ENCODE measurements at regions not wholly inside any gene's neighbourhood (a gene's known extent, or its start where the extent isn't known, plus 50 kb on each side); places are given as distances from the start of the nearest gene placed in this dataset.

DNA sequence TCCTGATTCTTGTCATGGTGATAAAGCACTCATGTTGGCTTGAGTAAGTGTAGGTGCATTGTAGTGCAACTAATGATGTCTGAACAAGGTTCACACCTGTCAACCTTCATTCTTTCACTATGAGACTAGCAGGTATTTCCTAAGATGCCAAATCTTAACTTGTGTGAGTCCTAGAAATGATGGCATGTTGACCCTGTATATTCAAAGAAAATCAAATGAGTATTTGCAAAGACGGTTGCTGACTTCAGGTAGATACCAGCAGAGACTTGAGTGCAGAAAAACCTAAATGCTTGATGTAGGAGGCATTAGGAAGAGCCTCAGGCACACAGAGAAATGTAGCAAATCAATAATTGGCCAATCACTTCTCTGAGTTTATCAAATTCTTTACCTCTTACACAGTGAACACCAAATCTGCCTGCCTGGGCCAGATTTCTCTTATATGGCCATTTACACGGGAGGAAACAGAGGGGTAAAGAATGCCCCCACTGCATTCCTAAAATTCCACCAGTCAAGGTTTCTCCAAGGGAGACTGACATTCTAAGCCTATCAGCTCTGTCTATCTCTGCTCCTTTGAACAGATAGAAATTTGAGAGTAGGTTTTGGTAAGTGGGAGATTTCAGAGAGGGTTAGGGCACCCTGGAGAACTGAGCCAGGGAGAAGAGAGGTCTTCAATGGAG is 488.6 kb upstream of the WWC1 start (continued):
- TF ChIP-seq DPF2 (IDR thresholded peaks at IDR 0.05) = no peak
- TF ChIP-seq ZNF217 (IDR thresholded peaks at IDR 0.05) = no peak
- TF ChIP-seq GABPA (IDR thresholded peaks at IDR 0.05; ENCODE audit: low read depth) = no peak
- no peak for TF ChIP-seq GATAD2B (conservative IDR thresholded peaks at IDR 0.05; ENCODE audit: low read depth)

DNA sequence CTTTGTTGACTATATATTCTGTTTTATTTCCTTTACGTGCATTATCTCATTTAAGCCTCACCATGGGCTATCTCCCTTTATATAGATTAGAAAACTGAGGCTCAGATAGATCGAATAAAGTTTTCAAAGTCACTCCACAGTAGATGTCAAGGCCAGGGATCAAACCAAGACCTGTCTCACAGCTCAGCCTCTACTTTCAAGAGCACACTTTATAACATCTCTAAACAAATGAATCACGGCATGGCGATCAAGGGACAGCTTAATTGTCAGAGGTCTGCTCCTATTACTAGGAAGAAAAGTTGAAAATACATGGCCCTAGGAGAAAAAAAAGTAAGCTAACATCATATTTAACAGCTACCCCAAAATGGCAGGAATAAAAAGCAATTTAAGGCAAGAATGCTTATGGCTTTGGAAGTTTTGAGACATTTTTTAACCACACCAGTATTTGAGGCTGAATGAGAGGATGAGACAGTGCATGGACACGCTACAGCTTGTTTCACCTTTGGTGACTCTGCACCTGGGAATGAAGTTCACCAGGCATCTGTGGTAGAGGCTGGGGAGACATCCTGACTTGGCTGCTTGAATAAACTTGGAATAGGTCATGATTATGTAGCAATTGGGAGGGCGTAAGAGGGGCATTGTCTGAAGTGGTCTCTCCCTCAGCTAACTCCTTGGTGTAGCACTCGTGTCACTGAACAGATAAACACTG is 486.8 kb upstream of the WWC1 start:
- H3K9me3 ChIP-seq (replicated peaks; ENCODE audit: control insufficient read depth, insufficient read depth, low read length) = no peaks in the 10 kb centered on the region
- in situ Hi-C loops (cut with MboI) = no loop called here
- TF ChIP-seq, protein P1, sequence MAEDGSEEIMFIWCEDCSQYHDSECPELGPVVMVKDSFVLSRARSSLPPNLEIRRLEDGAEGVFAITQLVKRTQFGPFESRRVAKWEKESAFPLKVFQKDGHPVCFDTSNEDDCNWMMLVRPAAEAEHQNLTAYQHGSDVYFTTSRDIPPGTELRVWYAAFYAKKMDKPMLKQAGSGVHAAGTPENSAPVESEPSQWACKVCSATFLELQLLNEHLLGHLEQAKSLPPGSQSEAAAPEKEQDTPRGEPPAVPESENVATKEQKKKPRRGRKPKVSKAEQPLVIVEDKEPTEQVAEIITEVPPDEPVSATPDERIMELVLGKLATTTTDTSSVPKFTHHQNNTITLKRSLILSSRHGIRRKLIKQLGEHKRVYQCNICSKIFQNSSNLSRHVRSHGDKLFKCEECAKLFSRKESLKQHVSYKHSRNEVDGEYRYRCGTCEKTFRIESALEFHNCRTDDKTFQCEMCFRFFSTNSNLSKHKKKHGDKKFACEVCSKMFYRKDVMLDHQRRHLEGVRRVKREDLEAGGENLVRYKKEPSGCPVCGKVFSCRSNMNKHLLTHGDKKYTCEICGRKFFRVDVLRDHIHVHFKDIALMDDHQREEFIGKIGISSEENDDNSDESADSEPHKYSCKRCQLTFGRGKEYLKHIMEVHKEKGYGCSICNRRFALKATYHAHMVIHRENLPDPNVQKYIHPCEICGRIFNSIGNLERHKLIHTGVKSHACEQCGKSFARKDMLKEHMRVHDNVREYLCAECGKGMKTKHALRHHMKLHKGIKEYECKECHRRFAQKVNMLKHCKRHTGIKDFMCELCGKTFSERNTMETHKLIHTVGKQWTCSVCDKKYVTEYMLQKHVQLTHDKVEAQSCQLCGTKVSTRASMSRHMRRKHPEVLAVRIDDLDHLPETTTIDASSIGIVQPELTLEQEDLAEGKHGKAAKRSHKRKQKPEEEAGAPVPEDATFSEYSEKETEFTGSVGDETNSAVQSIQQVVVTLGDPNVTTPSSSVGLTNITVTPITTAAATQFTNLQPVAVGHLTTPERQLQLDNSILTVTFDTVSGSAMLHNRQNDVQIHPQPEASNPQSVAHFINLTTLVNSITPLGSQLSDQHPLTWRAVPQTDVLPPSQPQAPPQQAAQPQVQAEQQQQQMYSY (CRISPR knock-in tag; IDR thresholded peaks at IDR 0.05) = no peak
- TF ChIP-seq SUPT20H (IDR thresholded peaks at IDR 0.05; ENCODE audit: borderline replicate concordance, control insufficient read depth, low read depth, low read length) (no peak), RUNX3 (IDR thresholded peaks at IDR 0.05; ENCODE audit: low read length) (no peak), NR2F1 (conservative IDR thresholded peaks at IDR 0.05) (no peak), MYC (IDR thresholded peaks at IDR 0.05; ENCODE audit: insufficient read depth, insufficient read length, insufficient replicate concordance, low read length, severe bottlenecking) (no peak), SMAD1 (IDR thresholded peaks at IDR 0.05; ENCODE audit: low read depth, partially characterized antibody) (no peak), NFYA (IDR thresholded peaks at IDR 0.05; ENCODE audit: borderline replicate concordance, low read depth, low read length) (no peak)
- TF ChIP-seq, protein P2, sequence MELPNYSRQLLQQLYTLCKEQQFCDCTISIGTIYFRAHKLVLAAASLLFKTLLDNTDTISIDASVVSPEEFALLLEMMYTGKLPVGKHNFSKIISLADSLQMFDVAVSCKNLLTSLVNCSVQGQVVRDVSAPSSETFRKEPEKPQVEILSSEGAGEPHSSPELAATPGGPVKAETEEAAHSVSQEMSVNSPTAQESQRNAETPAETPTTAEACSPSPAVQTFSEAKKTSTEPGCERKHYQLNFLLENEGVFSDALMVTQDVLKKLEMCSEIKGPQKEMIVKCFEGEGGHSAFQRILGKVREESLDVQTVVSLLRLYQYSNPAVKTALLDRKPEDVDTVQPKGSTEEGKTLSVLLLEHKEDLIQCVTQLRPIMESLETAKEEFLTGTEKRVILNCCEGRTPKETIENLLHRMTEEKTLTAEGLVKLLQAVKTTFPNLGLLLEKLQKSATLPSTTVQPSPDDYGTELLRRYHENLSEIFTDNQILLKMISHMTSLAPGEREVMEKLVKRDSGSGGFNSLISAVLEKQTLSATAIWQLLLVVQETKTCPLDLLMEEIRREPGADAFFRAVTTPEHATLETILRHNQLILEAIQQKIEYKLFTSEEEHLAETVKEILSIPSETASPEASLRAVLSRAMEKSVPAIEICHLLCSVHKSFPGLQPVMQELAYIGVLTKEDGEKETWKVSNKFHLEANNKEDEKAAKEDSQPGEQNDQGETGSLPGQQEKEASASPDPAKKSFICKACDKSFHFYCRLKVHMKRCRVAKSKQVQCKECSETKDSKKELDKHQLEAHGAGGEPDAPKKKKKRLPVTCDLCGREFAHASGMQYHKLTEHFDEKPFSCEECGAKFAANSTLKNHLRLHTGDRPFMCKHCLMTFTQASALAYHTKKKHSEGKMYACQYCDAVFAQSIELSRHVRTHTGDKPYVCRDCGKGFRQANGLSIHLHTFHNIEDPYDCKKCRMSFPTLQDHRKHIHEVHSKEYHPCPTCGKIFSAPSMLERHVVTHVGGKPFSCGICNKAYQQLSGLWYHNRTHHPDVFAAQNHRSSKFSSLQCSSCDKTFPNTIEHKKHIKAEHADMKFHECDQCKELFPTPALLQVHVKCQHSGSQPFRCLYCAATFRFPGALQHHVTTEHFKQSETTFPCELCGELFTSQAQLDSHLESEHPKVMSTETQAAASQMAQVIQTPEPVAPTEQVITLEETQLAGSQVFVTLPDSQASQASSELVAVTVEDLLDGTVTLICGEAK (IDR thresholded peaks at IDR 0.05; ENCODE audit: borderline replicate concordance) = no peak

More for the DNA sequence above, 486.8 kb upstream of the WWC1 start:
- Histone ChIP-seq H3K4me3 (no peak overlapping the region), H2AFZ (ENCODE audit: control insufficient read depth, low read depth, low read length) (no peak overlapping the region), H3K27ac (ENCODE audit: control insufficient read depth, insufficient read depth) (no peak overlapping the region), H3K4me2 (ENCODE audit: control insufficient read depth, insufficient read depth) (no peak overlapping the region), H3K9ac (ENCODE audit: control insufficient read depth, insufficient read depth, low read length) (no peak overlapping the region), H3K36me3 (ENCODE audit: control insufficient read depth in 2 of 2, insufficient read depth in 2 of 2, low read length in 1 of 2) (no peaks in the 10 kb centered on the region), H3K4me1 (ENCODE audit: control insufficient read depth, insufficient read depth, low read length) (no peaks in the 10 kb centered on the region), H3K27me3 (replicated peaks in 1 of 2; ENCODE audit: control insufficient read depth in 2 of 2, insufficient read depth in 2 of 2, low read length in 1 of 2) (no peaks in the 10 kb centered on the region; a peak in 1 of 4 replicates), H3K79me2 (ENCODE audit: control insufficient read depth, insufficient read depth, low read length) (no peaks in the 10 kb centered on the region), H4K20me1 (ENCODE audit: control insufficient read depth, insufficient read depth) (no peaks in the 10 kb centered on the region)
- ChIA-PET RAD21 (ENCODE audit: unreplicated experiment) (no interaction called here), CTCF (interaction anchor here (0.6 kb wide), 2 partner anchors 14 to 570 kb away, joined by 3 read pairs; no protein-coding TSS in a partner anchor), SMC1A (ENCODE audit: uncharacterized antibody, unreplicated experiment) (interaction anchor here (1.2 kb wide), 1 partner anchor 21 kb away, joined by 3 read pairs; no protein-coding TSS in a partner anchor), POLR2A (interaction anchor here (1.5 kb wide), 1 partner anchor 17 kb away, joined by 3 read pairs; no protein-coding TSS in a partner anchor)
- intact Hi-C loops (cut with micrococcal nuclease; ENCODE audit: unreplicated experiment) = no loop called here
- DNase-seq (ENCODE audit: low read depth, low spot score) = no peak
- BruUV-seq (replicated peaks) = no TSS peak
- no peak for FAIRE-seq
- WGBS (ENCODE audit: insufficient coverage, insufficient replicate concordance, low lambda C conversion rate, missing lambda C conversion rate) = 27% methylated on average over 7 of the region's 7 CpGs
- ATAC-seq = no peak

Measured in GM12878 (cell line).